Testis (tissue), 2 donors: ENCODE measurements at regions not wholly inside any gene's neighbourhood (a gene's known extent, or its start where the extent isn't known, plus 50 kb on each side); places are given as distances from the start of the nearest gene placed in this dataset.

Experiments
- CTCF ChIP-seq, 3 experiments: fragments of 450-650 bp in 2 of 3; fragments of 200-600 bp in 1 of 3; sonication (generic) in 1 of 3; IDR thresholded peaks; one replicate each; pipeline ENCODE4 v1.5.1; 2016 to 2019; ENCODE audit warnings: antibody characterized with exemption in 3 of 3, mild to moderate bottlenecking in 2 of 3, moderate library complexity in 1 of 3
- POLR2A ChIP-seq: fragments of 450-650 bp; IDR thresholded peaks from one replicate; pipeline ENCODE4 v1.6.1; 2017; ENCODE audit warnings: antibody characterized with exemption, mild to moderate bottlenecking, moderate library complexity

GRCh38 chr3:74124782-74125181 lies 489.7 kb downstream of the CNTN3 start:
- TF ChIP-seq CTCF (IDR thresholded peaks at IDR 0.05) (no peak), POLR2A (no peak)
